ENCODE measurements at regions not wholly inside any gene's neighbourhood (a gene's known extent, or its start where the extent isn't known, plus 50 kb on each side); places are given as distances from the start of the nearest gene placed in this dataset.

DNA sequence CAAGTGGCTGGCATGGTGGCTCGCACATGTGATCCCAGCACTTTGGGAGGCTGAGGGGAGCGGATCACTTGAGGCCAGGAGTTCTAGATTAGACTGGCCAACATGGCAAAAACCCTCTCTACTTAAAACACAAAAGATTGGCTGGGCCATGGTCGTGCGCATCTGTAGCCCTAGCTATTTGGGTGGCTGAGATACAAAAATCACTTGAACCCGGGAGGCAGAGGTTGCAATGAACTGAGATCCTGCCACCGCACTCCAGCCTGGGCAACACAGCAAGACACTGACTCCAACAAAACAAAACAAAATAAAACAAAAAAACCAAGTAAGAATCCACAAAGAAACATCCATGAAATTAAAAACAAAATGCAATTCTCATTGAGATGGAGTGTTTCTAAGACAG is 630.6 kb downstream of the UQCRFS1 start:
- dilution Hi-C loops (cut with MboI; ENCODE audit: extremely low pct_ligation_motif_present, low sequenced_read_pairs), result no loop called here
- intact Hi-C loops (cut with micrococcal nuclease), result no loop called here
- Histone ChIP-seq H3K27me3 (ENCODE audit: control insufficient read depth in 2 of 2, insufficient read depth in 2 of 2, low read length in 2 of 2) (no peaks in the 10 kb centered on the region), H3K9ac (replicated peaks; ENCODE audit: extremely low read depth, insufficient read depth, low read length) (no peak overlapping the region), H3K36me3 (ENCODE audit: control insufficient read depth in 2 of 2, extremely low read depth in 1 of 2, insufficient read depth in 2 of 2, low read length in 2 of 2) (no peaks in the 10 kb centered on the region), H3K79me2 (ENCODE audit: control insufficient read depth, insufficient read depth, low read length) (no peaks in the 10 kb centered on the region), H3K9me1 (replicated peaks; ENCODE audit: control insufficient read depth, extremely low read depth, insufficient read depth, low read length) (no peaks in the 10 kb centered on the region), H3K4me1 (ENCODE audit: control insufficient read depth, extremely low read depth, insufficient read depth, low read length) (no peaks in the 10 kb centered on the region), H4K20me1 (replicated peaks; ENCODE audit: control insufficient read depth, extremely low read depth, insufficient read depth, low read length) (no peaks in the 10 kb centered on the region), H2AFZ (ENCODE audit: low read depth, low read length) (no peak overlapping the region), H3K4me3 (replicated peaks in 1 of 3; ENCODE audit: insufficient read depth in 1 of 3, low read depth in 1 of 3, low read length in 3 of 3) (no peak overlapping the region), H3K4me2 (ENCODE audit: insufficient read depth, low read length) (no peak overlapping the region), H3K9me3 (replicated peaks; ENCODE audit: control insufficient read depth, insufficient read depth, low read length) (no peaks in the 10 kb centered on the region), H3K27ac (ENCODE audit: insufficient read depth, low read depth, low read length) (no peak overlapping the region)
- TF ChIP-seq POLR2AphosphoS5 (IDR thresholded peaks at IDR 0.05; ENCODE audit: insufficient read depth, low read depth, low read length) (no peak), MAX (IDR thresholded peaks at IDR 0.05; ENCODE audit: insufficient read depth, insufficient read length) (no peak), EZH2 (IDR thresholded peaks at IDR 0.05; ENCODE audit: borderline replicate concordance, low read depth, low read length, severe bottlenecking) (no peak), POLR2A (IDR thresholded peaks at IDR 0.05; ENCODE audit: low read depth, low read length) (no peak), JUN (IDR thresholded peaks at IDR 0.05; ENCODE audit: borderline replicate concordance, insufficient read depth, insufficient read length, low read depth) (no peak)
- CTCF ChIA-PET, result no interaction called here
- no peak for DNase-seq (ENCODE audit: low read depth, low spot score)
- no peak for FAIRE-seq
- BruUV-seq (replicated peaks), result no TSS peak
- POLR2A ChIA-PET, result no interaction called here

GRCh38 chr19:28581468-28581770 is 631.5 kb downstream of the UQCRFS1 start:
- H3K79me2 ChIP-seq (ENCODE audit: control insufficient read depth, insufficient read depth, low read length), result no peaks in the 10 kb centered on the region

More at GRCh38 chr19:28581468-28581770, 631.5 kb downstream of the UQCRFS1 start:
- no peak for TF ChIP-seq EZH2 (IDR thresholded peaks at IDR 0.05; ENCODE audit: borderline replicate concordance, low read depth, low read length, severe bottlenecking)
- no peak for TF ChIP-seq MAX (IDR thresholded peaks at IDR 0.05; ENCODE audit: insufficient read depth, insufficient read length)
- TF ChIP-seq MYC (IDR thresholded peaks at IDR 0.05; ENCODE audit: low read depth, low read length), result no peak
- TF ChIP-seq POLR2AphosphoS5 (IDR thresholded peaks at IDR 0.05; ENCODE audit: insufficient read depth, low read depth, low read length), result no peak
- no peak for TF ChIP-seq JUN (IDR thresholded peaks at IDR 0.05; ENCODE audit: borderline replicate concordance, insufficient read depth, insufficient read length, low read depth)
- FAIRE-seq (no peak), DNase-seq (ENCODE audit: low read depth, low spot score) (no peak)
- BruUV-seq (replicated peaks), result no TSS peak
- H2AFZ ChIP-seq (ENCODE audit: low read depth, low read length), result no peak overlapping the region
- no peak overlapping the region for H3K27ac ChIP-seq (ENCODE audit: insufficient read depth, low read depth, low read length)
- no peaks in the 10 kb centered on the region for H3K36me3 ChIP-seq (ENCODE audit: control insufficient read depth in 2 of 2, extremely low read depth in 1 of 2, insufficient read depth in 2 of 2, low read length in 2 of 2)
- no peak overlapping the region for H3K4me3 ChIP-seq (replicated peaks in 1 of 3; ENCODE audit: insufficient read depth in 1 of 3, low read depth in 1 of 3, low read length in 3 of 3)
- H3K4me1 ChIP-seq (ENCODE audit: control insufficient read depth, extremely low read depth, insufficient read depth, low read length), result no peaks in the 10 kb centered on the region
- ChIA-PET CTCF (no interaction called here), POLR2A (no interaction called here)
- H3K9me1 ChIP-seq (replicated peaks; ENCODE audit: control insufficient read depth, extremely low read depth, insufficient read depth, low read length), result no peaks in the 10 kb centered on the region
- no peaks in the 10 kb centered on the region for H3K9me3 ChIP-seq (replicated peaks; ENCODE audit: control insufficient read depth, insufficient read depth, low read length)
- dilution Hi-C loops (cut with MboI; ENCODE audit: extremely low pct_ligation_motif_present, low sequenced_read_pairs) (no loop called here), intact Hi-C loops (cut with micrococcal nuclease) (no loop called here)
- H3K27me3 ChIP-seq (ENCODE audit: control insufficient read depth in 2 of 2, insufficient read depth in 2 of 2, low read length in 2 of 2), result no peaks in the 10 kb centered on the region
- H4K20me1 ChIP-seq (replicated peaks; ENCODE audit: control insufficient read depth, extremely low read depth, insufficient read depth, low read length), result no peaks in the 10 kb centered on the region
- no peak overlapping the region for H3K9ac ChIP-seq (replicated peaks; ENCODE audit: extremely low read depth, insufficient read depth, low read length)
- H3K4me2 ChIP-seq (ENCODE audit: insufficient read depth, low read length), result no peak overlapping the region

Measured in endothelial cell of umbilical vein (primary cell).